Frontal cortex (tissue), 3 donors: ENCODE measurements at regions not wholly inside any gene's neighbourhood (a gene's known extent, or its start where the extent isn't known, plus 50 kb on each side); places are given as distances from the start of the nearest gene placed in this dataset.
"Not testable (repeated sequence)": the region's sequence is repeated elsewhere in the genome, so short reads cannot be mapped to it uniquely, and the experiment has no call there.

Experiments
- DNase-seq, 2 donors: peaks; one replicate each; pipeline ENCODE4 v3.0.0; 2012; ENCODE audit warnings: low spot score in 2 of 2
- FAIRE-seq: peaks from 2 replicates; lab custom pipeline; 2012; peaks lifted over from hg19 to GRCh38; lab: Jason Lieb, UNC
- donor health status: control.
- donor health status: control.
- donor health status: control.

DNA sequence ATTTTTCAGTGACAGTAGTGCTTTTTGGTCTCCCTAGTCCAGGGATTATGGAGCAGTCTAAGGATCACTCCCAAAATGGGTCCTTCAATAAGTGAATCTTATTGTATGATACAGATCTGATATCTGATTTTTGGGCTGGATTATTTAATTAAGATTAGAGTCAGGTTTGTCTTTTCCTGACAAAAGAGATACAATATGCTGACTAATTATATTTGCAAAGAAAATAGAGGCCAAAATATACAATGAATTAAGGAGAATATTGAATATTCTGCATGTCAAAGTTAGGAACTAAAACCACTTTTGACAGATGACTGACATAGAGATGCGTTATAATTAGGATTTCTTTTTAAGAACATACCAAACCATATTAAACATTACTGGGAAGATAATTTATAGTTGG, 175.2 kb downstream of the FOXG1 start:
- FAIRE-seq = no peak

DNA sequence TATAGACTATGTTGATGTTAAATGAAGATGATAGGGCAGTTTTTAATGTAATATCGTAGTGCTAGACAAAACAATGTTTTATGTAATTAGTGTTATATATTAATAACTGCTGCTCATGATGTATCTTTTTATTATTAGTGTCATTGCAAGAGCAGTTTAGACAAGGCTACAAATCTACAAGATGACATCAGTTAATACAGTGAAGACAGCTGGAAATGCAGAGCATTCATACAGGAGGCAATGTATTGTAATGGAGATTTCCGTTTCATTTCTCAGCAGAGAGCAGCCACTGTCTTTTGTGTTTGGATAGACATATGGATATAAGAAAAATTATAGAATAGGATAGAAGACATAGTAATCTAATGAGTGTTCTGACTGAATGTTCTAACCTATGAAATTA, 178.0 kb downstream of the FOXG1 start:
- no peak for FAIRE-seq
- DNase-seq = no peak

More for the DNA sequence above, 175.2 kb downstream of the FOXG1 start:
- no peak for DNase-seq

DNA sequence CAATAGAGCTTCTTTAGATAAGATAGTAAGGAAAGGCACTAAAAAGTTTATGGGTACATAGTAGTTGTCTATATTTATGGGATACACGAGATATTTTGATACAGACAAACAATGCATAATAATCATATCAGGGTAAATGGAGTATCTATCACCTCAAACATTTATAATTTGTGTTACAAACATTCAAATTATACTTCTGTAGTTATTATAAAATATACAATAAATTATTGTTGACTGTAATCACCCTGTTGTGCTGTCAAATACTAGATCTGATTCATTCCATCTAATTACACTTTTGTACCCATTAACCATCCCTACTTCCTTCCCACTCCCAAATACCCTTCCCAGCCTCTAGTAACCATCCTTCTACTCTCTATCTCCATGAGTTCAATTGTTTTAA, 179.7 kb downstream of the FOXG1 start:
- DNase-seq (no peak), FAIRE-seq (no peak)

GRCh38 chr14:28949503-28949902, 182.9 kb downstream of the FOXG1 start:
- DNase-seq (no peak), FAIRE-seq (no peak)

- FAIRE-seq = no peak
Observed at GRCh38 chr14:28952161-28952560, 185.6 kb downstream of the FOXG1 start.

DNA sequence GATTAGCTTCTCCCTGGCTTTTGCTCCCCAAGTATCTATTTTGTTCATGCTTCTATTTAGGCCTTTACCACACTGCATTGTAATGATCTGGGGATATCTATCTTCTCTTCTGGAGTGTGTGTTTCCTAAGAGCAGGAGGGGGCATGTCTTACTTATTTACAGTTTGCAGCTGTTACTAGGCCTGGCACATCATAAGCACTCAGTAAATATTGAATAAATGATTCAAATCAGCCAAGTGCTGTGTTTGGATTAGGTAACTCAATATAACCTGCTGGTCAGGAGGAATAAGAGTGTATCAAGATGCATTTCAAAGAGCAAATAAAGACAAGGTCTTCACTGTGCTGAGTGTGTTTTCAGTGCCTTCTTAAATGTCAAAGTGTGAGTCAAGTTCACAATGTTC, 186.1 kb downstream of the FOXG1 start:
- no peak for FAIRE-seq

More at GRCh38 chr14:28952161-28952560, 185.6 kb downstream of the FOXG1 start:
- no peak for DNase-seq

GRCh38 chr14:28953973-28954372, 187.4 kb downstream of the FOXG1 start:
- FAIRE-seq (no peak), DNase-seq (no peak)

More for the DNA sequence above, 186.1 kb downstream of the FOXG1 start:
- no peak for DNase-seq

- DNase-seq (no peak), FAIRE-seq (no peak)
Observed at GRCh38 chr14:28966416-28967233, 200.0 kb downstream of the FOXG1 start.

DNA sequence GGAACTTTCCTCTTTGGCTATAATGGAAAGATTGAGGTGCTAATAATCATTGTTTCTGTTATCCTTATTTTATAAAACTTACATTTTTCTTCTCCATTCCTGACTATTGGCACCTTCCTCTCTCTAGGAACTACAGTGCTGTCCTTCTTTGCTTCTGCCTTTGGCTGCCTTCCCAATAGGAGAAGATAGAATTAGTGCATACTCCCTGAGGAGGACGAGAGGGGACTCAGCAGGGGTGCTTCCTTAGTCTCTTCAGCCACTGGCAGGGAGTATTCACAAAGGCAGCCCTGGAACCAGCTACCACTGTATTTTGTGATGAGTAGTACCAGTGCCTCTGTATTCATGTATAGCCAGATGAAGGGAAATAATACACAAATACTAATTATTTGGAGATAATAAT, 208.5 kb downstream of the FOXG1 start:
- FAIRE-seq (no peak), DNase-seq (no peak)

DNA sequence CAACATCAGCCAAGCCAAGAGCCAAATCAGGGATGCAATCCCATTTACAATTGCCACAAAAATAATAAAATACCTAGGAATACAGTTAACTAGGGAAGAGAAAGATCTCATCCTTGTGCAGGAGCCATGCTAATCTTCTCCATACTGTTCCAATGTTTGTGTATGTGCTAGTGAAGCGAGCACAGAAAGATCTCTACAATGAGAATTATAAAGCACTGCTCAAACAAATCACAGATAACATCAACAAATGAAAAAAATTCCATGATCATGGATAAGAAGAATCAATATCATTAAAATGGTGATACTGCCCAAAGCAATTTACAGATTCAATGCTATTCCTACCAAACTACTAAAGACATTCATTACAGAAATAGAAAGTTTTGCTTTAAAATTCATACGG, 215.6 kb downstream of the FOXG1 start:
- DNase-seq = no peak
- FAIRE-seq = no peak

GRCh38 chr14:28983279-28983678, 216.7 kb downstream of the FOXG1 start:
- FAIRE-seq = no peak
- DNase-seq = no peak

DNA sequence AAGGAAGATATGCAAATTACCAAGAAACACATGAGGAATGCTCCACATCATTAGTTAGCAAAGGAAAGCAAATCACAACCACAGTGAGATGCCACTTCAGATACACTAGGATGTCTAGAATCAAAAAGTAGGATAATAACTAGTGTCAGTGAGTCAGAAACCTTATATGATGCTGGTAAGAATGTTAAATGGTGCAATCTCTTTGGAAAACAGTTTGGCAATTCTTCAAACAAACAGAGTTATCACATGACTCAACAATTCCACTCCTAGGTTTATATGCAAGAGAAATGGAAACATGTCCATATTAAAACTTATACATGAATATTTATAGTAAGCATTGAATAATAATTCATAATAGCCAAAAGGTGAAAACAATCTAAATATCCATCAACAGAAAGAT, 220.9 kb downstream of the FOXG1 start:
- no peak for DNase-seq
- no peak for FAIRE-seq

GRCh38 chr14:28997196-28997595, 230.6 kb downstream of the FOXG1 start:
- DNase-seq = not testable (repeated sequence)

DNA sequence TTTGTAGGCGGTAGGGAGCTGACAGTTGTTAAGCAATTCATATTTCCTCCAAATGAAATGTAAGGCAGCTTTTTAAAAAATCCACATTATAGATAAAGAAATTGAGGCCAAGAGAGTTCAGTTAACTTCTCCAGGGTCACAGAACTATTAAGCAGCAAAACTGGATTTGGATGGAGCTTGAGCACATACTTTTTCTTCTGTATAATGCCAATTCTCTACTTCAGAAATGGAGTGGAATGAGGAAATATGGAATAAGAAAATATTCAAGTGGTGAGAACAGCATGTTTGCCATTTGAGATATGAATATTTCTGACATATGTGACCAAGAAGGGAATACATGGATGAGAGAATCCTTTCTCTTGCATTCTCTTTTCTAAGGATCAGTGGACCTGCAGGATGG, 233.1 kb downstream of the FOXG1 start:
- FAIRE-seq (no peak), DNase-seq (no peak)

More at GRCh38 chr14:28997196-28997595, 230.6 kb downstream of the FOXG1 start:
- FAIRE-seq = not testable (repeated sequence)

DNA sequence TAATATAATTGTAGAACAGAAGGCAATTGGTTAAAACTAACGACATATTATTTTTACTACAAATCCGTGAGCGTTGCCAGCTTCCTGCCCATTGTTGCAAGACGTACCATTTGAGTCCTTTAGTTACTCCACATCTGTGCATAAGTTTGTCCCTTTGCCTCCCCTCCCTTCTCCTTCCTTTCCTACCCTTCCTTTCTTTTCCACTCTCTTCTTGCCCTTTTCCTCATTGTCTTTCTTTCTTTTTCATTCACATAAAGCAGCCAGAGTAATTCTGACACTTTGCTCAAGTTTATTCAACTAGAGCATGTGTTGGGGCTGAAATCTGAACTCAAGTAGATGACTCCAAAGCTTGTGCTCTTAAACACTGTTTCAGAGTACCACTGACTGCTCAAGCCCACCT, 239.1 kb downstream of the FOXG1 start:
- DNase-seq = no peak
- FAIRE-seq = no peak

GRCh38 chr14:29007990-29008389, 241.4 kb downstream of the FOXG1 start:
- no peak for DNase-seq
- no peak for FAIRE-seq

DNA sequence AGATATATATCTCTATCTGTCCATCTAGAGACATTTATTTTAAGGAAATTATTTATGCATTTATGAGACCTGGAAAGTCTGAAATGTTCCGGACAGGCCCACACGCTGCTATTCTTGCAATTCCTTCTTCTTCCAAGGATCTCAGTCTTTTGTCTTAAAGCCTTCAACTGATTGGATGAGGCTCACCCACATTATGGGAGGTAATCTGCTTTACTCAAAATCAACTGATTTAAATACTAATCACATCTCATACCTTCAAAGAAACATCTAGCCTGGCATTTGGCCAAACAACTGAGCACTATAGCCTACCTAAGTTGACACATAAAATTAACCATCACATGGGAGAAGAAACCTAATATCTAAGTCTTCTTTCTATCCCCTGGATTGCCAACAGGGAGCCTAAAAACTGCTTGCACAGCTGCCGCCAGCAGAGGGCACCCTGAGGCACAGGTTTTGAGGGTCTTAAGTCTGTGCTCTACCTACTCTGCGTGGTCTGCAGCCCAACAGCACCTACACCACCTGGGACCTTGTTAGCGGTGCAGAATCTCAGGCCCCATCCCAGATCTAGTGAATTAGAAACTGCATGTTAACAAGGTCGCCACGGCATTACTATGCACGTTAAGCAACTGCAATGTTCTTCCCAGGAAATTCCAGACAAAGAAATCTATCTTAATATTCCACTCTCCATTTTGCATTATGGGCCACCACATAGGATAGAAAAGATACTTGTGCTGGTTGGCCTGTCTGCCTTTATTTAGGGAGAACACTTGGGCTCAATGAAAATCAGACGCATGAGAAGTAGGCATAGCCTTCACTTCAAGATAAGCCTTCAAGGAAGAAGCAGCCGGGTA, 249.7 kb downstream of the FOXG1 start:
- no peak for FAIRE-seq

DNA sequence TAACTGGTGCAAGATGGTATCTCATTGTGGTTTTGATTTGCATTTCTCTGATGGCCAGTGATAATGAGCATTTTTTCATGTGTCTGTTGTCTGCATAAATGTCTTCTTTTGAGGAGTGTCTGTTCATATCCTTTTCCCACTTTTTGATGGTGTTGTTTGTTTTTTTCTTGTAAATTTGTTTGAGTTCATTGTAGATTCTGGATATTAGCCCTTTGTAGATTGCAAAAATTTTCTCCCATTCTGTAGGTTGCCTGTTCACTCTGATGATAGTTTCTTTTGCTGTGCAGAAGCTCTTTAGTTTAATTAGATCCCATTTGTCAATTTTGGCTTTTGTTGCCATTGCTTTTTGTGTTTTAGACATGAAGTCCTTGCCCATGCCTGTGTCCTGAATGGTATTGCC, 256.9 kb downstream of the FOXG1 start:
- not testable (repeated sequence) for DNase-seq

More for the DNA sequence above, 249.7 kb downstream of the FOXG1 start:
- no peak for DNase-seq

DNA sequence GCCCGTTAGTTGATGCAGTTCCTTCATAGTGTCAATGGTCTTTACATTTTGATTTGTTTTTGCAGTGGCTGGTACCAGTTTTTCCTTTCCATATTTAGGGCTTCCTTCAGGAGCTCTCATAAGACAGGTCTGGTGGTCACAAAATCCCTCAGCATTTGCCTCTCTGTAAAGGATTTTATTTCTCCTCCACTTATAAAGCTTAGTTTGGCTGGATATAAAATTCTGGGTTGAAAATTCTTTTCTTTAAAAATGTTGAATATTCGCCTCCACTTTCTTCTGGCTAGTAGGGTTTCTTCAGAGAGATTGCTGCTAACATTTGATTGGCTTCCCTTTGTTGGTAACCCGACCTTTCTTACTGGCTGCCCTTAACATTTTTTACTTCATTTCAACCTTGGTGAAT, 260.9 kb downstream of the FOXG1 start:
- not testable (repeated sequence) for DNase-seq, FAIRE-seq

More for the DNA sequence above, 256.9 kb downstream of the FOXG1 start:
- not testable (repeated sequence) for FAIRE-seq

GRCh38 chr14:29027941-29028705, 261.5 kb downstream of the FOXG1 start:
- FAIRE-seq, DNase-seq: not testable (repeated sequence)
